Thoracic aorta (tissue), 2 donors: ENCODE measurements at regions not wholly inside any gene's neighbourhood (a gene's known extent, or its start where the extent isn't known, plus 50 kb on each side); places are given as distances from the start of the nearest gene placed in this dataset.

Source experiments
- ATAC-seq: fragments of 150-250 bp; one replicate; pipeline ENCODE4 v1.8.0; 2017; ENCODE audit warnings: low read depth; ENCODE audit not compliant: insufficient number of reproducible peaks, low FRiP score
- DNase-seq: peaks from one replicate; pipeline ENCODE4 v3.0.0-alpha.2; 2020; ENCODE audit warnings: low spot score
- H3K27ac ChIP-seq, 2 donors: fragments of 200-600 bp; sonication (generic); 1 replicate in 1 of 2; 2 replicates in 1 of 2; pipeline ENCODE4 v1.5.1; 2016; ENCODE audit warnings: mild to moderate bottlenecking in 2 of 2, moderate library complexity in 2 of 2
- H3K27me3 ChIP-seq: fragments of 200-600 bp; sonication (generic); replicated peaks from 2 replicates; pipeline ENCODE4 v1.6.0; 2016; ENCODE audit warnings: mild to moderate bottlenecking; ENCODE audit not compliant: insufficient read depth
- H3K36me3 ChIP-seq: fragments of 200-600 bp; sonication (generic); one replicate; pipeline ENCODE4 v1.5.1; 2016
- H3K4me1 ChIP-seq, 2 donors: fragments of 200-600 bp; sonication (generic); 1 replicate in 1 of 2; 2 replicates in 1 of 2; pipeline versions ENCODE4 v1.5.1 to v1.6.0; 2016; ENCODE audit warnings: low read depth in 2 of 2, mild to moderate bottlenecking in 1 of 2; ENCODE audit not compliant: control insufficient read depth in 1 of 2
- H3K4me3 ChIP-seq: fragments of 200-600 bp; sonication (generic); 2 replicates; pipeline ENCODE4 v1.5.1; 2016; ENCODE audit warnings: mild to moderate bottlenecking
- H3K9me3 ChIP-seq: fragments of 200-600 bp; sonication (generic); 2 replicates; pipeline ENCODE4 v1.5.1; 2016
- CTCF ChIP-seq: fragments of 200-600 bp; sonication (generic); IDR thresholded peaks from one replicate; pipeline ENCODE4 v1.5.1; 2019; ENCODE audit warnings: antibody characterized with exemption

DNA sequence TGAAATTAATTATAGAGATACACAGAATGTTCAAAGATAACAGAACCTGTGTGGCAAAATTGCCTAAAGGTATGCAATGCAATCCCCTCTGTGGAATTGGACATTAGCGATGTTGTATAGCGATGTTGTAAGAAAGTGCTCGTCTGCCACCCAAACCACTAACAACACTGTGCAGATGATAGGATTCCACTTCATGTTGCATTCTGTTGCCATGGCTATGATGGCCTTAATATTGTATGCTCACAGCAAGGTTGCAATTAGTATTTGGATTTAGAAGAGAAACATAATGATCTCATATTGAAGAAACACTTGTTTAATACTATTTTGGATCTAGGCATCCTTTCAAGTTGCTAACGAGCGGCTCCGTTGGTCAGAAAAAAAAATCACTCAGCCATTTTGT, 260.3 kb downstream of the BCAT1 start:
- ATAC-seq: no peak
- no peak overlapping the region for H3K27ac ChIP-seq
- no peak for DNase-seq
- no peaks in the 10 kb centered on the region for H3K36me3 ChIP-seq
- H3K4me1 ChIP-seq: no peaks in the 10 kb centered on the region
- TF ChIP-seq CTCF: no peak
- H3K27me3 ChIP-seq: no peaks in the 10 kb centered on the region
- H3K9me3 ChIP-seq: no peaks in the 10 kb centered on the region
- no peak overlapping the region for H3K4me3 ChIP-seq

GRCh38 chr12:24681570-24681969, 267.3 kb downstream of the BCAT1 start:
- ATAC-seq (no peak), DNase-seq (no peak)
- H3K4me3 ChIP-seq: no peak overlapping the region
- H3K36me3 ChIP-seq: no peaks in the 10 kb centered on the region
- H3K9me3 ChIP-seq: no peaks in the 10 kb centered on the region
- H3K4me1 ChIP-seq: no peaks in the 10 kb centered on the region
- H3K27ac ChIP-seq: no peak overlapping the region
- no peak for TF ChIP-seq CTCF
- H3K27me3 ChIP-seq: no peaks in the 10 kb centered on the region

GRCh38 chr12:24679126-24679525, 269.8 kb downstream of the BCAT1 start:
- Histone ChIP-seq H3K27ac (no peak overlapping the region), H3K36me3 (no peaks in the 10 kb centered on the region), H3K4me3 (no peak overlapping the region), H3K27me3 (no peaks in the 10 kb centered on the region), H3K9me3 (no peaks in the 10 kb centered on the region), H3K4me1 (no peaks in the 10 kb centered on the region)
- no peak for TF ChIP-seq CTCF
- no peak for DNase-seq
- no peak for ATAC-seq

DNA sequence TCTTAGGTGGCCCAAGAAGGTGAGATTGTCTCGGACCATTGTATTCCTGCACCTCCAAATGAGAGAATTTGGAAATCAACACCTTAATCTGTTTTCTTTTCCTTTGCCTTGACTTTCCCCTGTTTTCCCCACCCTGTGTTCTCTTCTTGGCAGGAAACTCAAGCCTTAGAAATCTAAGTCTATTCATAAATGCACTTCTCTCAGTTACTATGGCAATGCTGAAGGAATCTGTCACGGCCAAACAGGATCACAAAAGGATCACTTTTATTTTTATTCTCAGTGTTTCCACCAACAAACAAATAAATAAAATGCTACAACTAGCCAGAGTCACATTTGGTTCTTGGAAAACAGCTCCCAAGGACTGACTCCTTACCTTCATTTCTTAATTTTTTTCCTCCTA, 270.5 kb downstream of the BCAT1 start:
- Histone ChIP-seq H3K4me3 (no peak overlapping the region), H3K27me3 (no peaks in the 10 kb centered on the region), H3K9me3 (no peaks in the 10 kb centered on the region), H3K27ac (no peak overlapping the region), H3K36me3 (no peaks in the 10 kb centered on the region), H3K4me1 (no peaks in the 10 kb centered on the region)
- TF ChIP-seq CTCF: no peak
- DNase-seq: no peak
- ATAC-seq: no peak

DNA sequence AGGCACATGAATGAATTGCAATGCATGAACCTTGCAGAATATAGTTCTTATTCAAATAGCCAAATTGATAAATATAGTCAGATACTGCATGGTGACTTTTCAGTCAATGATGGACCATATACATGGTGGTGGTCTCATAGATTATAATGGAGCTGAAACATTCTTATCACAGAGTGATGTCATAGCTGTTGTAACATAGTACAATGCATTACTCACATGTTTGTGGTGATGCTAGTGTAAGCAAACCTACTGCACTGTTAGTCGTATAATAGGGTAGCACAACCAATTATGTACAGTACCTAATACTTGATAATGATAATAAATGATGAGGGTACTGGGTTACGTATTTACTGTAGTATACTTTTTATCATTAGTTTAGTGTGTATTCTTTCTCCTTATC, 280.3 kb downstream of the BCAT1 start:
- H3K9me3 ChIP-seq: no peaks in the 10 kb centered on the region
- TF ChIP-seq CTCF: no peak
- no peak overlapping the region for H3K4me3 ChIP-seq
- H3K4me1 ChIP-seq: peaks cover 0 to 3% of the 10 kb centered on the region in 2 donors
- H3K36me3 ChIP-seq: no peaks in the 10 kb centered on the region
- no peak overlapping the region for H3K27ac ChIP-seq
- DNase-seq: no peak
- no peaks in the 10 kb centered on the region for H3K27me3 ChIP-seq
- ATAC-seq: no peak
